ENCODE measurements at regions not wholly inside any gene's neighbourhood (a gene's known extent, or its start where the extent isn't known, plus 50 kb on each side); places are given as distances from the start of the nearest gene placed in this dataset.
"Not testable (repeated sequence)": the region's sequence is repeated elsewhere in the genome, so short reads cannot be mapped to it uniquely, and the experiment has no call there.

DNA sequence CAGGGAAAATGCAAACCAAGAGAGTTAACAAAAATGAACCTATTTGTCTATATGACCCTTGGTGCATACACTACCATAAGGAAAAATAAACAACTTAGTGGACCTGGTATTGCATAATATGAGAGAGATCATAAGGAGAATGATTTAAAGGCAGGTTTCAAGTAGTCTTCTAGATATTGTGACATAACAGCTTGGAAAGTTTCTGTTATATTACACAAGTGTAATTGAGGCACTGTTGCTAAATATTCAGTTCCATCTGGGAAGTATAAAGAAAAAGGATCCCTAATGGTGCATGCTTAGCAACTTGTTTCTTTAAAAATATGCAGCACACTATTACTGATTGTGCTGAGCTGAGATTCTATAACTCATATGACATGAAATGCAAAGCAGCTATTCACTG lies 252.2 kb upstream of the SPHKAP start:
- H3K36me3 Mint-ChIP-seq (ENCODE audit: low read depth), result no peaks in the 10 kb centered on the region
- TF ChIP-seq CTCF (IDR thresholded peaks at IDR 0.05), result no peak
- no peaks in the 10 kb centered on the region for H3K4me1 Mint-ChIP-seq (ENCODE audit: low read depth)

GRCh38 chr2:228432116-228432515 lies 250.6 kb upstream of the SPHKAP start:
- Mint-ChIP-seq H3K4me1 (ENCODE audit: low read depth) (no peaks in the 10 kb centered on the region), H3K9me3 (ENCODE audit: low read depth) (peaks cover 28% of the 10 kb centered on the region), H3K27me3 (ENCODE audit: low read depth) (no peaks in the 10 kb centered on the region), H3K27ac (ENCODE audit: unreplicated experiment) (no peak overlapping the region), H3K4me3 (ENCODE audit: unreplicated experiment) (no peak overlapping the region), H3K36me3 (ENCODE audit: low read depth) (no peaks in the 10 kb centered on the region)
- DNase-seq (ENCODE audit: low spot score), result no peak
- TF ChIP-seq CTCF (IDR thresholded peaks at IDR 0.05), result no peak

More for the DNA sequence above, 252.2 kb upstream of the SPHKAP start:
- H3K27ac Mint-ChIP-seq (ENCODE audit: unreplicated experiment), result no peak overlapping the region
- DNase-seq (ENCODE audit: low spot score), result no peak
- peaks cover 12% of the 10 kb centered on the region for H3K9me3 Mint-ChIP-seq (ENCODE audit: low read depth)
- H3K27me3 Mint-ChIP-seq (ENCODE audit: low read depth), result no peaks in the 10 kb centered on the region
- H3K4me3 Mint-ChIP-seq (ENCODE audit: unreplicated experiment), result no peak overlapping the region

DNA sequence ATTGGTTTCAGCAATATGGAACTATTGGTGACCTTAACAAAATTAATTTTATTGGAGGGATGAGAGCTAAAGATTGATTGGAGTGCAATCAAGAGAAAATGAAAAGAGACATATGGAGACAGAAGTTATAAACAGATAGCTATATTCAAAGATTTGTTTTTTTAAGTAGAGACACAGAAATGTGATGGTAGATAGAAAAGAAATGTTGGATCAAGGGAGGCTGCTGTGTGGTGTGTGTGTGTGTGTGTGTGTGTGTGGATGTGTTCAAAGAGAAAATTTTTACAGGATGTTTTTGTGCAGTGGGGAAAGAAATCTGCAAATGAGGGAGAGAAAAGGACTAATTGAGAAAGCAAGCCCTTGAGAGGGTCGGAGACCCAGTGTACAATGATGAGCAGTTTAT lies 249.5 kb upstream of the SPHKAP start:
- no peak overlapping the region for H3K4me3 Mint-ChIP-seq (ENCODE audit: unreplicated experiment)
- no peaks in the 10 kb centered on the region for H3K36me3 Mint-ChIP-seq (ENCODE audit: low read depth)
- H3K27me3 Mint-ChIP-seq (ENCODE audit: low read depth), result no peaks in the 10 kb centered on the region
- TF ChIP-seq CTCF (IDR thresholded peaks at IDR 0.05), result no peak
- H3K4me1 Mint-ChIP-seq (ENCODE audit: low read depth), result no peaks in the 10 kb centered on the region
- H3K9me3 Mint-ChIP-seq (ENCODE audit: low read depth), result peaks cover 37% of the 10 kb centered on the region
- H3K27ac Mint-ChIP-seq (ENCODE audit: unreplicated experiment), result no peak overlapping the region
- no peak for DNase-seq (ENCODE audit: low spot score)

DNA sequence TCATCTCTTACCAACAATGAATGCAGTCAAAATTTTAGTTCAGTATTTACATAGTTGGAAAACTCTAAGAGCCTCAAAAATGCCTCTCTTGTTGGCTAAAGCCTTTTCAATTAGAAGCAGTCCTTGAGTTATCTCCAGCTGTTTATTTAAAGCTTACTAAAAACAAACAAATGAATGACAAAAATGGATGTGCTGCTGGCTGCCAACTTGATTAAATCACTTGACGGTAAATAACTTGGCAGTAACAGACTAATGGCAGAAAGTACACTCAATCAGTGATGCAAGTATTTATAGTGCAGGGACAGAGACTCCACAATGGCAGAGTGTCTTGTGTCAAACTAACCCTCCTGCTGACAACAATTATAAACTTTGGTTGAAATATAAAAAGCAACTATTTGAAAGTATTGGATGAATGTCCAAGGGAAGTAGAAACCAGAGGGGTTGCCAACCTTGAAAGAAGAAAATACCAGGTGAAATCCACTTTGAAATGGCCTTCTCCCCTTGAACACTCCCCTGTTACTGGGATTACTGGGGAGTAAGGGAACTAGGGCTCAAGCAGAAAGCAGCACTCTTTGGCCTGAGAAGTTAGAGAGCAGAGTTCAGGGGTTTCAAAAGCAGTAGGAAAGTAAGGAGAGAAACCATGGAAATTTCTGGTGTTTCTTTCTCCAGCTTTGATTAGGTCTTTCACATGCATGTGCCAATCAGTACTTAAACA lies 245.2 kb upstream of the SPHKAP start:
- Mint-ChIP-seq H3K9me3 (ENCODE audit: low read depth) (peaks cover 38% of the 10 kb centered on the region), H3K27ac (ENCODE audit: unreplicated experiment) (no peak overlapping the region), H3K27me3 (ENCODE audit: low read depth) (no peaks in the 10 kb centered on the region), H3K4me1 (ENCODE audit: low read depth) (no peaks in the 10 kb centered on the region), H3K36me3 (ENCODE audit: low read depth) (no peaks in the 10 kb centered on the region), H3K4me3 (ENCODE audit: unreplicated experiment) (no peak overlapping the region)
- no peak for TF ChIP-seq CTCF (IDR thresholded peaks at IDR 0.05)
- no peak for DNase-seq (ENCODE audit: low spot score)

DNA sequence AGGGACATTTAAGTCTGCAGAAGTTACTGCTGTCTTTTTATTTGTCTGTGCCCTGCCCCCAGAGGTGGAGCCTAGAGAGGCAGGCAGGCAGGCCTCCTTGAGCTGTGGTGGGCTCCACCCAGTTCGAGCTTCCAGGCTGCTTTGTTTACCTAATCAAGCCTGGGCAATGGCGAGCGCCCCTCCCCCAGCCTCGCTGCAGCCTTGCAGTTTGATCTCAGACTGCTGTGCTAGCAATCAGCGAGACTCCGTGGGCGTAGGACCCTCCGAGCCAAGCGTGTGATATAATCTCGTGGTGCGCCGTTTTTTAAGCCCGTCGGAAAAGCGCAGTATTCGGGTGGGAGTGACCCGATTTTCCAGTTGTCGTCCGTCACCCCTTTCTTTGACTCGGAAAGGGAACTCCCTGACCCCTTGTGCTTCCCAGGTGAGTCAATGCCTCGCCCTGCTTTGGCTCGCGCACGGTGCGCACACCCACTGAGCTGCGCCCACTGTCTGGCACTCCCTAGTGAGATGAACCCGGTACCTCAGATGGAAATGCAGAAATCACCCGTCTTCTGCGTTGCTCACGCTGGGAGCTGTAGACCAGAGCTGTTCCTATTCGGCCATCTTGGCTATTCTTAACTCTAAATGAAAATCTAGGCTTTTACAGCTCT lies 244.0 kb upstream of the SPHKAP start:
- DNase-seq (ENCODE audit: low spot score); H3K27ac Mint-ChIP-seq (ENCODE audit: unreplicated experiment); H3K4me3 Mint-ChIP-seq (ENCODE audit: unreplicated experiment); H3K4me1 Mint-ChIP-seq (ENCODE audit: low read depth); H3K36me3 Mint-ChIP-seq (ENCODE audit: low read depth); H3K27me3 Mint-ChIP-seq (ENCODE audit: low read depth): not testable (repeated sequence)
- peaks cover 34% of the 10 kb centered on the region for H3K9me3 Mint-ChIP-seq (ENCODE audit: low read depth)

DNA sequence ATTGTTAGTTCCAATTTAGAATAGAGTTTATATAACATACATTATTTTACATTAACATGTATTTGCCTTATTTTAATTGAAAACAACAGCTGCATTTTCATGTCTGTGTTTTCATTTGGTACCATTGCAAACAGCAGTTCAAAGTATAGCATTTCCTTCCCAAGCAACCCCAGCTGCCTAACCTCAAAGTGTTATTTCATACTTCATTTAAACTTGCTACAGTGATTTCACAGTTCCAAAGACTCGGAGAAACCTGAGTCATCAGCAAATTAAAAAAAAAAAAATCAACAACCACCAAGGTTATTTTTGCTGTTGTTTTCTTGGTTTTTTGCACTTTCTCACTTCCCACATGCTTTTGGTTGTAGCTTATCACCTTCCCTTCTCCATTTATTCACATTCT lies 236.5 kb upstream of the SPHKAP start:
- DNase-seq (ENCODE audit: low spot score), result no peak
- H3K27ac Mint-ChIP-seq (ENCODE audit: unreplicated experiment), result no peak overlapping the region
- no peak for TF ChIP-seq CTCF (IDR thresholded peaks at IDR 0.05)
- no peaks in the 10 kb centered on the region for H3K27me3 Mint-ChIP-seq (ENCODE audit: low read depth)
- H3K9me3 Mint-ChIP-seq (ENCODE audit: low read depth), result peaks cover 7% of the 10 kb centered on the region
- H3K4me3 Mint-ChIP-seq (ENCODE audit: unreplicated experiment), result no peak overlapping the region
- no peaks in the 10 kb centered on the region for H3K36me3 Mint-ChIP-seq (ENCODE audit: low read depth)
- no peaks in the 10 kb centered on the region for H3K4me1 Mint-ChIP-seq (ENCODE audit: low read depth)
